Posterior vena cava (tissue), 2 donors: ENCODE measurements at regions not wholly inside any gene's neighbourhood (a gene's known extent, or its start where the extent isn't known, plus 50 kb on each side); places are given as distances from the start of the nearest gene placed in this dataset.

Experiments
- DNase-seq: peaks from one replicate; pipeline ENCODE4 v3.0.0-alpha.2; 2020; ENCODE audit warnings: low spot score
- intact Hi-C, 2 donors: fragments of 100-400 bp; cut with DNase I; formaldehyde crosslinking; loops; one replicate each; pipeline versions ENCODE4 v1.14.1 to v1.14.2; 2022 to 2023
- donor health status: DM: yes; HTN: yes; CAD: no.
- donor health status: DM: yes; HTN: yes; CAD: no.

DNA sequence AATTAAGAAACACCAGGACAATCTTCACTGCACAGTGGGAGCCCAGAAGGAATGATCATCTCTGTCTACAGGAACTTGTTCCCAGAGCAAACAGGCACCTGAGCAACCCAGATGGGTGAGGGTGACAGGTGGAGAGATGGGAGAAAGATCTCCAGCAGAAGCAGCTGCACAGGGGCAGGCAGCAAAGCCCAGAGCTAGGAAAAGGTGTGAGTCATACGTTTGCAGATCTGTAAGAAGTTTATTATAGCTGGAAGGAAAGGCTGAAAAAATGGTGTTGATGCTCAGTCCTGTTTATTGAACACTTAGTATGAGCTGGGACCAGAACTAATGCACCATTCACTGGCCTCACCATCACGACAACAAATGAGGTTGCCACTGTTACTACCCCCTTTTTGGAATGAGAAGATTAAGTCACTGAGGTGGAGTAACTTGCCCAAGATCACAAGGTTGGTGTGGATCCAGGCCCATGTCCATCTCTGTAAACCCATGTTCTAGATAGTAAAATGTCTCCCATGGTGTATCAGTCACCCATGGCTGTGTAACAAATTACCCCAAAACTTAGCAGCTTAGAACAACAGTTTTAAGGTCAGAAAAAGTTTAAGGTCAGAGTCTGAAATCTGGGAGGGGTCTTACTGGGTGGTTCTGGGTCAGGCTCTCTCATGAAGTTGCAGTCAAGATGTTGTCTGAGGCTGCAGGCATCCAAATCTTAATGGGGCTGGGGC, 506.9 kb downstream of the RPS24 start:
- intact Hi-C loops, result no loop called here

DNA sequence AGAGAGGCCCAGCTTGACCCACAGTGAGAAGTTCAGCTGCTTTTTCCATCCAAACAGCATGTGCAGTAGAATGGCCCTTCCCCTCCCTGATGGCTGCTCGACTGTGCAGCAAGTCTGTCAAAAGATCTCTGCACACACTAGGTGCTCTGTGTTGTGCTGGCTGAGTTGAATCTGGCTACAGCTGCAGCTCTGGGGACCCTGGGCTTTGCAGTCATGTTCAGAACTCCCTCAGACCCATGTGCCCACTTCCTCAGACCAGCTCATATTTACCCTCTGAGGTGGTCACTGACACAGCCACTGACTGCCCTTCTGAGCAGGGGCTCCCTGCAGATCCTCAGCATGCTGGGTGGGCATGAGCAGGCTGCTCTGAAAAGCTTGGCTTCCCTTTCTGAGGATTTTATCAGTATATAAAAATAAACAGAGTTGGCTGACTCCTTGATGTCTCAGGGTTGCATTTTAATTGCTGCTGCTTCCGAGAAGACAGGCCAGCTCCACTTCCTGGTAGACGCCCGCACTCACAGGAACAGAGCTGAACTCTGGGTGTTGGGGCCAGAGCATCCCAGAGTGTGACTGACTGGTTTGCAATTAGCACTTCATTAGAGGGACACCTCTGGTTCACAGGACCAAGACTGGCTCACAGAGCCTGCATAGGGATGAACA, 507.9 kb downstream of the RPS24 start:
- DNase-seq, result no peak
- intact Hi-C loops, result no loop called here

More for the DNA sequence above, 506.9 kb downstream of the RPS24 start:
- no peak for DNase-seq

DNA sequence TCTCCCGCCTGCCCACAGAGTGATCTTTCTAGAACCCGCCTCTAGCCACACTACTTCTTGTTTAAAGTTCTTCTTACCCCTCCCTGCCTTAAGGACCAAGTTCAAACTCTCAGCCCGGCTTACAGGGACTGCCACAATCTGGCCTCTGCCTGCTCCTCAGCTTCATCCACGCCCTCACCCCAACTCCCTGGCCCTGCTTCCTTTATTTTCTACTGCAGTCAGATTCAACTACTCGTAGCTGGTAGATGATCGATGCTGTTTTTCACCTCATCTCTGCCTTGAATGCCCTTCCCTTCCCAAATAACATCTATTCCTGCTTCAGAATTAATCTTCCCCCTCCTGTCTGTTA, 508.5 kb downstream of the RPS24 start:
- intact Hi-C loops, result no loop called here
- DNase-seq, result no peak

DNA sequence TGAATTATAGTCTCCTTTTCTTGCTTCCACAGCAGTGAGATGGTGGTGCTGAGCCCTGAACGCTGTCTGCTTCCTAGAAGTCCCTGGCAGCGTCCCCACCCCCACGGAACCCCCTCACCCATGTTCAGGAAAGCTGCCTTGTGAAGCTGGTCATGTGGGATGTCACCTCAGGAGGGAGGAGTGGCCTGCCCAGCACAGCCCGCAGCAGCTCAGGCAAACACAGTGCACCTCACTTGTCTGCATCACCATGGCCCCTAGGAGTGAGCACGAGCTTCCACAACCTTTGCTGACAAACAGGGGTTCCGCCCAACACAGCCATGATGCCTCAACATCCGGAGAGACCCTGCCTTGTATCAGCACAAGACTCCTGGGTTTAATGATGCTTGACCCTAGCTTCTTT, 508.9 kb downstream of the RPS24 start:
- intact Hi-C loops, result no loop called here
- DNase-seq, result no peak

DNA sequence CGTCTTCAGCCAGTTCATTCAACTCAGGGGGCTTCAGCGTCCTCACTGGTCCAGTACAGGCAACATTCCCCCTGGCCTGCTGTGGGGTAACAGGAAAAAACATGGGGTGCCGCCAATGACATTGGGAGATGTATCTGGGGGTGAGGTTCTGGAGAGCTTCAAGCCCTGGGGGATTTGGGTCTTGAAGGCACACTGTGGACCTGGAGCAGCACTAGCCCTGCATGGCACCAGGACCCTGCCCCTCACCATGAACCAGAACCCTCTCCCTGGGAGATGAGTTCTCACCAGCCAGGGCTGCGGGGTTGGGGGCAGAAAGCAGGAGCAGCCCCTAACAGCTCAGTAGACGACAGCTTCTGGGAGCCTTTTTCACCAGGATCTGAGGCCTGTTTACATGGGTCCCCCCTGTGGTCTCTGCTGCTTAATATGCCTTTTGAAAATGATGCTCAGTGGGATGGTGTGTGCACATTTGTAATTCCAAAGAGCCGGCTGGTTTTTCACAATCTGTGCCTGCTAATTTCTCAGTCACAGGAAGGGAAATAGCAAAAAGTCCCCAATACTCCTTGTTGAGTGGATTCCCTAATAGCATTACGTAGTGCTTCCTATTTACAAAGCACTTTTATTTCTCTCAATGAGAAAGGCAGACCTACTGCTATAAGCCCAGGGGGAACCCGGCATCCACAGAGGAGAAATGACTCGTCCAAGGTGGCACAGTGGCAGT, 509.5 kb downstream of the RPS24 start:
- intact Hi-C loops, result no loop called here
- no peak for DNase-seq

DNA sequence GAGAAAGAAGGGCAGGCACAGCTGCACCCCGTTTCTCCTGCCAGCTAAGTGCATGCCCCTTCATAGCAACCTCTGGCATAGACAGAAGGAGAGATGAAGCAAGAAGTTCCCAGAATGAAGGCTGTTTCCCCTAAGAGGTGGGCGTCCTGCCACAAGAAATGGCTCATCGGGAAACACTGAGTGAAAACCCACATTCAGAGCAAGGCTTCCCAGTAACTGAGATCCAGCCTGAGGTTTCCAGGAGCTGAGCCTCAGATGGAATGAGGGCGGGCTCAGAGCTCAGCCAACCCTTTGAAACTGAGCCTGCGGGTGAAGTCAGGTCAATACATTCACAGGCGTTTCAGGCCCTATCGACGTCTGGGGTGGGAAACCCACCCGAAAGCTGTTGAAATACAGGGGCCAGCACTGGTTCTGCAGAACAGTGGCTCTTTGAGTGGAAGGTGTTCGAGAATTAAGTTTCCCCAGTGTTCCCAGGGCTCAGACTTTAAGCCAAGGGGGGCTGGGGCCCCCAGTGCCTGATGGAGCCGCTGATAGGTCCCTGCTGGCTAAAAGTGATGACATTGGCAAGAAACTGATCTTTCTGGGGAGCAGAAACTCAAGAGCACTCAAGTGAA, 510.2 kb downstream of the RPS24 start:
- peak; percentile 93 for DNase-seq
- intact Hi-C loops, result no loop called here

DNA sequence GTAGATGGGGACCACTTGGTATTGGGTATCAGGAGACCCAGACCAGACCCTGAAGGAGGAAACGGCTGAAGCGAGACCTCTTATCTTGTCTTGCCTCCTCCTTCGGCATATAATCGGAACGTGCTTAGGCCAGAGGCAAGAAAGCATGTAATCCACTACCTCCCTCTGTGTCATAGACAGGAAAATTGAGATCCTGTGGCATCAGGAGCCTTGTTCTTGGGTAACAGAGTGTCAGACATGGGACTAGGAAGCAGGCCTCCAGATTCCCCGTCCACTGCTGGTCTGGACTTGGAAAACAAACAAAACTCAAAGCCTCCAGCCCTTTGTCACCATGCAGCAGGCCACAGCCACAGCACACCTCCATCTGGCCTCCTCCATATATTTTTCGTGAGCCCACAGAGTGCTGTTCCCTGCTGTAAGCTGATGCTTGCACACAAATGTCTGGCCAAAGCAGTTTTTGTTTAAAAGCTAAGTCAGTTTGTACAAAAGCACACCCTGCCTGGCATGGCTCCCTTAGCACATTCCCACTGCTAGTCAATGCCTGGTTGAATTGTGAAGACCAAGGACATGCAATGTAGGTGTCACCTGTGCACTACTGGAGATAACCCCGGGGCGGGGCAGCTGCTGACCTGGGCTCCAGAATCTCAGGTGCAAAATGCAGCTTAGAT, 510.9 kb downstream of the RPS24 start:
- intact Hi-C loops, result no loop called here
- DNase-seq, result no peak

DNA sequence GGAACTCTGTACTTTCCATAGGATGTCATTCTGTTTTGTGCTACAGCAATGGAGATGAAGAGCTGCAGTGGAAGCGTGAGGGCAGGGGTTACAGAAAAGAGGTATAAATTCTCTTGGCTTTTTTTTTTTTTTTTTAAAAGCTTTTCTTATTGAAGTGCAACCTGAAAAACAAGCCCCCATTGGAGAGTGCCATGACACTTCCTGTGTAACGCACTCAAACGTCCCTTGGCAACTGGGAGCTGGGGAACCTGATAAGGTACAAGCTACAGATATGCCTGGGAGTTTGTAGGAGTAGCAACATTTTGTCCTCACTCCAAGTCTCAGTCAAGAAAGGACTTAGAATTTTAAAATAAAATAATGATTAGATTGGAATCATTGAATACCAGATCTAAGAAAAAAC, 512.1 kb downstream of the RPS24 start:
- DNase-seq, result no peak
- intact Hi-C loops, result no loop called here

DNA sequence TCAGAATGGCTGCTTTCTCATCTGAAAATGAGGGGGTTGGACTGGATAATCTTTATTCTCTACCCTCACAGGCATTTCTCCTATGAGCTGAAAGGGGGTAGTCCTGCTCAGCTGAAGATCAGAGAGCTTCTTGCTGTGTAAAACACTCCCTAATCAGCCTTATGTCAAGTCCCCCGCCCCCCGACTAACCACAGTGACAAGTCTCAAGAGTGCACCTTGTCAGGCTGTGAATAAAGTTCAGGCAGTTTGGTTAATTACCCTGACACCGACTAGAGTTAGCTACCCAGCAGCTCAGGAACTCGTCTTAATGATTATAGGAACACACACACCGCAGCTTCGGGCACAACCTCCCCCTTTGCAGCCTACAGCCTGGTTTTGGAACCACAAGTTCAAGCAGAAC, 513.7 kb downstream of the RPS24 start:
- no peak for DNase-seq
- intact Hi-C loops, result no loop called here

DNA sequence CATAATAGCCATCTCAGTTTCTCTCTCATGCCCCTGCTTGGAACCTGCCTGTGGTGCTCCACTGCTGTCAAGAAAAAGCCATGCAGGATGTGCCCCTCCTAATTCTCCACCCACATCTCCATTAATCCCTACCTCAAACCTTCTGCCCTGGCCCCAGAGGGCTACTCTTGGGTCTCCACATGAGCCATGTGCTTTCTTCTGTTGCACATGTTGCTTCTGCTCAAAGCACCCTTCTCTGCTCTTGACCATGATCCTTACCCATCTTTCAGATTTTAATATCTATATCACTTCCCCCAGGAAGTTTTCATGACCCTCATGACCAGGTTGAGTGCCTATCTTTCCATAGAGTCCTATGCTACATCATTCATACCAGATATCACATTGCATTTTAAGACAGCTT, 514.2 kb downstream of the RPS24 start:
- DNase-seq, result no peak
- intact Hi-C loops, result no loop called here

DNA sequence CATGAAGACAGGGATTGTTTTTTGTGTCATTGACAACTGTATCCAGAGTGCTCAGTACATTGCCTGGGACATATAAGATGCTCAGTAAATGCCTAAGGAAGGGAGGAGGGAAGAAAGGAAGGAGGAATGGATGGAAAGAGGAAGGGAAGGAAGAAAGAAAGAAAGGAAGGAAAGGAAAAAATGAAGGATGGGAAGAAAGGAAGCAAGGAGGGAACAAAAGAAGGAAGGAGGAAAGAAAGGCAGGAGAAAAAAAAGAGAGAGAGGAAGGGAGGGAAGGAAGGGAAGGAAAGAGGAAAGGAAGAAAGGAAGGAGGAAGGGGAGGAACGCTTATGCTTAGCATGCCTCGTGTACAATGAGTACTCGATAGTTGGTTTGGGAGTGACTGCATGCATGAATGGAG, 514.7 kb downstream of the RPS24 start:
- no peak for DNase-seq
- intact Hi-C loops, result no loop called here

DNA sequence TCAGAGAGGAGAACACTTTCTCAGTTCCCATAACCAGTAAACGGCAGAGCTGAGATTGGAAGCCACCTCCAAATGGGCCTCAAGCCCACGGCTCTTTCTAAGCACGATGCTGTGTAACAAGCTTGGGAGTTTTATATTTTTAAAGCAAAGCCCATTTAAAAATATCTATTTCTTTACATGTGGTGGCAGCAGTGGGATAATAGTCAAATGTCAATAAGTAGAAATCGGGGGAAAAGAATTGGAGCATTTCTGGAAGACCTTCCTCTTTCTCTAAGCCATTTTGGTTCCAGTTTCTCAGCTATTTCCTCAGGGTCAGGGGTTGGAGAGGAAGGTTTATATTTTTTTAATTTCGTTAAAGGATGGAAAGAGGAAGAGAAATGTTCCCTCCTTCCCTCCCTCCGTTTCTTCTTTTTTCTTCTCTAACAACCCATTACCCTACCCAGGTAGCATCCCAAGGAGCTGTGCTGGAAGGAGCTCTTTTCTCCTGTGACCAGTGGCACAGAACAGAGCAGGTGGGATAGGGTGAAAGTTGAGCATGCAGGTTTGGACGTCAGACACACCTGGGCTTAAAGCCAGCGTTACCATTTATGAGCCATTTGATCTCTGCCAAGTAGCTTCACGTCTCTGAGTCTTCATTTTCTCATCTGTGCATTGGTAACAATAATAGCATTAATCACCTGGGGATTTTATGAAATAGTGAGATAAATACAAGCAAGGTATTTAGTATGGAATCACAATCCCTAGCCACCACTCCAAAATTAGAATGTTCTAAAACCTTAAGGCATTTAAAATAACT, 515.7 kb downstream of the RPS24 start:
- DNase-seq, result no peak
- intact Hi-C loops, result no loop called here

DNA sequence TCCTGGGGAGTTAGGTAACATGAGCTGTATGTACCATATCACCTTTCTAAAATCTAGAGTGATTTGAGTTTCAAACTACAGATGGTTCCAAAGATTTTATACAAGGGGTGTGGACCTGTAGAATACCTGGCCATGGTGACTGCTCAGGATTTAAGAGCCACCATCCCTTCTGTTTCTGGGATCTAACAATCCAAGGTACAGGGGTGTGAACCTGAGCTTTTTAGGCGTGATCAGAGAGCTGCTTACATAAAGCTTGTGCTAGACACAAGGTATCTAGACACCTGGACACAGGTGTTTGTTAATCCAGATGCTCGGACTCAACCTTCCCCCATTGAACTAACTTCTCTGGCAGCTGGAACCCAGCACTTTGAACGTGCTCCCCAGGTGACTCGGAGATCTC, 516.4 kb downstream of the RPS24 start:
- DNase-seq, result no peak
- intact Hi-C loops, result no loop called here

DNA sequence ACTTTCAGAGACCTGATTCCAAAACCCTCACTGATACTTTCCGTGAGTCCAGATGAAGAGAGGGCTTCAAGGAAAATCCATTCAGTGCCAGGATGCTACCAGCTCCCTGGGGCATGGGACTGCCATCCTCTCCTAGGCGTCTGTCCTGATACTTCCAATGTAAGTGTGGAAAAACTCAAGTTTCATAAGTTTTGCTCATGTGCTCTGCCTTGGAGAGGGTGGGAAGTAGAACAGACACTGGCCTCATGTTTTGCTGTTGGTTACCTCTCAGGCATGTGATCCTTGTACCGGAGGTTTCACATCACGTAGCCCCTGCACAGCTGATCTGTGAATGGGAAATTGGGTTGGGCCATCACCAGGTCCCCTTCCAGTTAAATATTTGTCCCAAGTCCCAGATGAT, 517.1 kb downstream of the RPS24 start:
- intact Hi-C loops, result no loop called here
- no peak for DNase-seq

DNA sequence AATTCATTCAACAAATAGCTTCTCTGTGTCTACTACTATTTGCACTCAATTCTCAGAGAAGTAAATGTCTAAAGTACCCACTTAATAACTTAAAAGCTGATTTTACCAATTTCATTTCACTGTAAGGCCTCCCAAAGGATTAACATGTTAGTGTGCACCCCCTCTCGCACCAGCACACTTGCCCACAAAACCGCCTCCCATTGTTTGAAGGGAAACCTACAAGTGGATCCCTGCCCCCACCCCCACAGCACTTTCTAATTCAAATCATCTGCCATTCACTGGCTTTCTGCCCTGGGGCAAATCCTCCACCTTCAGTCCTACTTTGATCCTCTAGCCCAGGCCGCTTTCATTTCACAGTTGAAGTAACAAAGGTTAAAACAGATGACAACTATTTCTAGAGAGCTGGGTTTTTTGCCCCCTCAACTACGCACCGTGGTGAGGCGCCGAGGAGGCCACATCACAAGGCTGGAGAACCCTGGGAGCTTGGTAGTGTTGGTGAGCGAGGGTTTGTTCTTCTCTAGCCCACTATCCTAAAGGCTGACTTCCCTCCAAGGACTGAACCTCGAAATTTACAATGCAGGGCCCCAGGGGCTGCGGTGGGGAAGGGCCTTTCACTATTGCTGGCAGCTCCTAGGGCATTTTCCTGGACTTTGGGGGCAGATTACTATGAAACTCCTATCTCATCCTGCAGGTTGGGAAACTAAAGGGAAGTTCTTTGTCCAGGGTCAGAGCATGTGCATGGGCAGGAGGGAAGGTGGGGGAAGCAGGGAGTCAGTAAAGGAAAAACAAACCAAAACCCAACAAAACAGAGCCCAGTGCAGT, 517.4 kb upstream of the ZMIZ1 start:
- no peak for DNase-seq
- intact Hi-C loops, result no loop called here

DNA sequence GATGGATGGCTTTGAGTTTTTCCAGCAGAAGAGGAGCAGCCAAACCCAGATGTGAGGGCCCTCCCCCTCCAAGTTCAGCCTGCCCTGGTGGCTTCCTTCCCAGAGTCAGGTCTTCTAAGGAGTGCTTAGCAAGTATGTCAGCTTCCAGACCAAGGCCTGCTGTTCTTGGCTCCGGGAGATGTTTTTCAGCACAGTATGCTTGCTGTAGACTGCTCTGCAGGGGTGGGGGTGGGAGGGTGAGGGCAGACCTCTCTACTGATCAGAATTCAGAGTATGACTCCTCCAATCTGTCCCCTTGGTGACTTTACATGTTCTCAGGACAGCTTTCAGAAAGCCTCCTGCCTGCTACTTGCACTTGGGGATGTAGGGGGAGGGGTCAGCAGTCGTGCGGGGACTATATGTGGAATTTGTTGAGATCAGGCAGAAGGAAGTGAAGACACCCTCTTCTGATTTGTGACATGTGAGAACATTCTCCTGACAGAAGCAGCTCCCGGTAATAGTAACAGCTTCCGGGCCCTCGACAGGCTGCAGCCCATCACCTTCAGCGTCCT, 516.4 kb upstream of the ZMIZ1 start:
- peak; percentile 87 for DNase-seq
- intact Hi-C loops, result no loop called here

DNA sequence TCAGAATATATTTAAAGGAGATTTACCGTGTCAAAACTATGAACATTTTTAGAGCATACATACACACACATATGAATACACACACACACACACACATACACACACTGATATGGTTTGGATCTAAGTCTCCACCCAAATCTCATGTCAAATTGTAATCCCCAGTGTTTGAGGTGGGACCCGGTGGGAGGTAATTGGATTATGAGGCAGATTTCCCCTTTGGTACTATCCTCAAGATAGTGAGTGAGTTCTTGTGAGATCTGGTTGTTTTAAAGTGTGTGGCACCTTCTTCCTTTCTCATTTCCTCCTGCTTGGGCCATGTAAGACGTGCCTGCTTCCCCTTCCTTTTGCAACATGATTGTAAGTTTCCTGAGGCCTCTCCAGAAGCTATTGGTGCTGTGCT, 515.0 kb upstream of the ZMIZ1 start:
- intact Hi-C loops, result no loop called here
- no peak for DNase-seq

DNA sequence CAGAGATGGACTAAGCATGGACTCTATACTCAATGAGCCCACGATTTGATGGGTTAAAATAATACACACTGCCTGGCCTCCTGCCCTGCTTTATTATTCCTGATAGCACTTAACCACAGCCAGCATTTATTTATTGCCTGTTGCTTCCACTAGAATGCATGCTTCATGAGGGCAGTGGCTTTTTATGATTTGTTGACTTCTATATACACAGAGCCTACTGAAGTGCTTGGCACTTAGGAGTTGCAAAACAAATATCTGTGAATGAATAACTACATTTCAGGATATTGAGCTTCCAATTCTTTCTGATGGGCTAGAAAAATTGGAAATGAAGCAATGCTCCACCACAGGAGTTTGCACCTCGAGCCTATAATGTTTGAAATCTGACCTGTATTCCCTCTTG, 513.6 kb upstream of the ZMIZ1 start:
- intact Hi-C loops, result no loop called here
- no peak for DNase-seq
